ENCODE measurements at regions not wholly inside any gene's neighbourhood (a gene's known extent, or its start where the extent isn't known, plus 50 kb on each side); places are given as distances from the start of the nearest gene placed in this dataset.

DNA sequence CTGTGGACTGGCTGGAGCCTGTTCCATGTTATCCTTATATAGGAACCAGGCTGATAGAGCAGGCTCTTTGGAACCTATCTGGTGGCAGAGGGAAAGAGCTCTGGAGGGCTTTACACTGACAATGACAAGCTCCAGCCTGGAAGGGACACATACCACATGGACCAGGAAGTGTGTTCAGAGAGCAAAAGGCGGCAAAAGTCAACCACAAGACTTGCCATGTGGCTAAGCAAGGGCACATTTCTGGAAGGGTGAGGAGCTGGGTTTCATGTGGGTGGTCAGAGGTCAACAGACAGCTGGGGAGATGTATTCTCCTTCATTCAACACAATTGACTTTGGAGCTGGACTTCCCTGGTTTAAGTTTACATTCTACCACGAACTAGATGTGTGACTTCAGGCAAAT lies 325.2 kb downstream of the DYSF start:
- no peak overlapping the region for H3K27ac ChIP-seq
- TF ChIP-seq ZFX (IDR thresholded peaks at IDR 0.05; ENCODE audit: borderline replicate concordance): no peak
- TF ChIP-seq, protein P1, sequence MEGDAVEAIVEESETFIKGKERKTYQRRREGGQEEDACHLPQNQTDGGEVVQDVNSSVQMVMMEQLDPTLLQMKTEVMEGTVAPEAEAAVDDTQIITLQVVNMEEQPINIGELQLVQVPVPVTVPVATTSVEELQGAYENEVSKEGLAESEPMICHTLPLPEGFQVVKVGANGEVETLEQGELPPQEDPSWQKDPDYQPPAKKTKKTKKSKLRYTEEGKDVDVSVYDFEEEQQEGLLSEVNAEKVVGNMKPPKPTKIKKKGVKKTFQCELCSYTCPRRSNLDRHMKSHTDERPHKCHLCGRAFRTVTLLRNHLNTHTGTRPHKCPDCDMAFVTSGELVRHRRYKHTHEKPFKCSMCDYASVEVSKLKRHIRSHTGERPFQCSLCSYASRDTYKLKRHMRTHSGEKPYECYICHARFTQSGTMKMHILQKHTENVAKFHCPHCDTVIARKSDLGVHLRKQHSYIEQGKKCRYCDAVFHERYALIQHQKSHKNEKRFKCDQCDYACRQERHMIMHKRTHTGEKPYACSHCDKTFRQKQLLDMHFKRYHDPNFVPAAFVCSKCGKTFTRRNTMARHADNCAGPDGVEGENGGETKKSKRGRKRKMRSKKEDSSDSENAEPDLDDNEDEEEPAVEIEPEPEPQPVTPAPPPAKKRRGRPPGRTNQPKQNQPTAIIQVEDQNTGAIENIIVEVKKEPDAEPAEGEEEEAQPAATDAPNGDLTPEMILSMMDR (IDR thresholded peaks at IDR 0.05): no peak

- H3K27ac ChIP-seq: no peak overlapping the region
- TF ChIP-seq, protein P1 (IDR thresholded peaks at IDR 0.05): no peak
- TF ChIP-seq ZFX (IDR thresholded peaks at IDR 0.05; ENCODE audit: borderline replicate concordance): no peak
These were observed 324.6 kb downstream of the DYSF start for GRCh38 chr2:71777946-71778345.

- no peak overlapping the region for H3K27ac ChIP-seq
- TF ChIP-seq ZFX (IDR thresholded peaks at IDR 0.05; ENCODE audit: borderline replicate concordance): no peak
- TF ChIP-seq, protein P1 (IDR thresholded peaks at IDR 0.05): no peak
These were observed 322.9 kb downstream of the DYSF start for GRCh38 chr2:71776227-71776626.

DNA sequence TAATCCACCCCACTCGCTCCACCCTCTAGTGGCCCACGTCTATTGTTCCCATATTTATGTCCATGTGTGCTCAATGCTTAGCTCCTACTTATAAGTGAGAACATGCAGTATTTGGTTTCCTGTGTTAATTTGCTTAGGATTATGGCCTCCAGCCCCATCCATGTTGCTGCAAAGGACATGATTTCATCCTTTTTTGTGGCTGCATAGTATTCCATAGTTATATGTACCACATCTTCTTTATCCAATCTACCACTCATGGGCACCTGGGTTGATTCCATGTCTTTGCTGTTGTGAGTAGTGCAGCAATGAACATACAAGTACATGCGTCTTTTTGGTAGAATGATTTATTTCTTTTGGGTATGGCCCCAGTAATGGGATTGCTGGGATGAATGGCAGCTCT lies 319.9 kb downstream of the DYSF start:
- TF ChIP-seq, protein P1 (IDR thresholded peaks at IDR 0.05): no peak
- TF ChIP-seq ZFX (IDR thresholded peaks at IDR 0.05; ENCODE audit: borderline replicate concordance): no peak

GRCh38 chr2:71772510-71773172 lies 319.3 kb downstream of the DYSF start:
- TF ChIP-seq, protein P1 (IDR thresholded peaks at IDR 0.05): no peak
- no peak for TF ChIP-seq ZFX (IDR thresholded peaks at IDR 0.05; ENCODE audit: borderline replicate concordance)
- no peak overlapping the region for H3K27ac ChIP-seq

More for the DNA sequence above, 319.9 kb downstream of the DYSF start:
- no peak overlapping the region for H3K27ac ChIP-seq

DNA sequence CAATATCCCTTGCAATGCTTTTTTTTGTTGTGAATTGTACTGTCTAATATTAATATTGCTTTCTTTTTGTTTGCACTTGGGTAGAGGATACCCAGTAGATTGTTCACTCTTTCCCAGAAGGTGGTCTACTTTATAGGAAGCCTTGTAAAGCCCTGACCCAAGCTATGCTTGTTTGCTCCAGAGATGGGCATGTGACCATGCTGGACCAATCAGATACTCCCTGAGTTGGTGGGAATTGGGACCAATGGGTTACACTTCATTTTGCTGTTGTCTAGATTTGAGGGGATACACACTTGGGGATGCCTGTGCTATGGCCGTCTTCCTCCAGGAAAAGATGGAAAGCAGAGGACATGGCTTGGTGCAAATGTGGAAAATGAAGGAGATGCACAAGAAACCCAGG lies 314.3 kb downstream of the DYSF start:
- TF ChIP-seq, protein P1 (IDR thresholded peaks at IDR 0.05): no peak
- no peak for TF ChIP-seq ZFX (IDR thresholded peaks at IDR 0.05; ENCODE audit: borderline replicate concordance)
- no peak overlapping the region for H3K27ac ChIP-seq

- no peak for TF ChIP-seq ZFX (IDR thresholded peaks at IDR 0.05; ENCODE audit: borderline replicate concordance)
- TF ChIP-seq, protein P1 (IDR thresholded peaks at IDR 0.05): no peak
These were observed 305.7 kb downstream of the DYSF start for GRCh38 chr2:71759060-71759459.

More at GRCh38 chr2:71759060-71759459, 305.7 kb downstream of the DYSF start:
- H3K27ac ChIP-seq: no peak overlapping the region
